ENCODE measurements at regions not wholly inside any gene's neighbourhood (a gene's known extent, or its start where the extent isn't known, plus 50 kb on each side); places are given as distances from the start of the nearest gene placed in this dataset.

DNA sequence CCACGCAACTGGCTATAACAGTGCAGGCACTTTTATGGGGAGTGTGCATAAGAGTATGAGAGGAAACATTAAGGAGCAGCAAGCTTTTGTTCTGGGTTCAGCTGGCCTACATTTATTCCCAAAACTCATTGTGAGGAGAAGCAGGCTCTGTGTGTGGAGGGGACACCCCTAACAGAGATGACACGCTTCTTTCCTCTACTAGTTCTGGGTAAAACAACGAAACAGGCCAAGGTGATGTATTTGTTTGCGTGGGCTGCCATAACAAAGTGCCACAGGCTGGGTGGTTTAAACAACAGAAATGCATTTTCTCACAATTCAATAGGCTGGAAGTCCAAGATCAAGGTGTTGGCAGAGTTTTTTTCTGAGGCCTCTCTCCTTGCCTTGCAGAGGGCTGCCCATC is 488.6 kb downstream of the MID1IP1 start:
- intact Hi-C loops (cut with DNase I): loop anchor here in 1 of 4 donors (5.0 kb wide), 1 partner anchor 1892 kb away; no protein-coding TSS in a partner anchor
- no peak overlapping the region for H3K4me3 ChIP-seq
- no peaks in the 10 kb centered on the region for H3K36me3 ChIP-seq
- H3K27me3 ChIP-seq: no peaks in the 10 kb centered on the region
- H3K4me1 ChIP-seq (ENCODE audit: insufficient read depth): no peaks in the 10 kb centered on the region
- no peaks in the 10 kb centered on the region for H3K9me3 ChIP-seq
- 84 to 90% (median 87%) methylated on average over 4 of the region's 4 CpGs for WGBS, 3 donors
- no peak for DNase-seq
- TF ChIP-seq, protein P1, sequence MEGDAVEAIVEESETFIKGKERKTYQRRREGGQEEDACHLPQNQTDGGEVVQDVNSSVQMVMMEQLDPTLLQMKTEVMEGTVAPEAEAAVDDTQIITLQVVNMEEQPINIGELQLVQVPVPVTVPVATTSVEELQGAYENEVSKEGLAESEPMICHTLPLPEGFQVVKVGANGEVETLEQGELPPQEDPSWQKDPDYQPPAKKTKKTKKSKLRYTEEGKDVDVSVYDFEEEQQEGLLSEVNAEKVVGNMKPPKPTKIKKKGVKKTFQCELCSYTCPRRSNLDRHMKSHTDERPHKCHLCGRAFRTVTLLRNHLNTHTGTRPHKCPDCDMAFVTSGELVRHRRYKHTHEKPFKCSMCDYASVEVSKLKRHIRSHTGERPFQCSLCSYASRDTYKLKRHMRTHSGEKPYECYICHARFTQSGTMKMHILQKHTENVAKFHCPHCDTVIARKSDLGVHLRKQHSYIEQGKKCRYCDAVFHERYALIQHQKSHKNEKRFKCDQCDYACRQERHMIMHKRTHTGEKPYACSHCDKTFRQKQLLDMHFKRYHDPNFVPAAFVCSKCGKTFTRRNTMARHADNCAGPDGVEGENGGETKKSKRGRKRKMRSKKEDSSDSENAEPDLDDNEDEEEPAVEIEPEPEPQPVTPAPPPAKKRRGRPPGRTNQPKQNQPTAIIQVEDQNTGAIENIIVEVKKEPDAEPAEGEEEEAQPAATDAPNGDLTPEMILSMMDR (IDR thresholded peaks at IDR 0.05): no peak
- TF ChIP-seq POLR2A (IDR thresholded peaks at IDR 0.05) (no peak), EP300 (IDR thresholded peaks at IDR 0.05) (no peak)
- no peak overlapping the region for H3K27ac ChIP-seq

GRCh38 chrX:39293203-39293602 is 491.9 kb downstream of the MID1IP1 start:
- Histone ChIP-seq H3K36me3 (no peaks in the 10 kb centered on the region), H3K9me3 (no peaks in the 10 kb centered on the region), H3K4me1 (ENCODE audit: insufficient read depth) (no peaks in the 10 kb centered on the region), H3K4me3 (no peak overlapping the region), H3K27ac (no peak overlapping the region), H3K27me3 (no peaks in the 10 kb centered on the region)
- intact Hi-C loops (cut with DNase I): no loop called here
- 68 to 76% (median 75%) methylated on average over 3 of the region's 3 CpGs for WGBS, 3 donors
- DNase-seq: no peak
- TF ChIP-seq, protein P1 (IDR thresholded peaks at IDR 0.05): no peak
- no peak for TF ChIP-seq POLR2A (IDR thresholded peaks at IDR 0.05)
- no peak for TF ChIP-seq EP300 (IDR thresholded peaks at IDR 0.05)

- Histone ChIP-seq H3K9me3 (no peaks in the 10 kb centered on the region), H3K4me1 (ENCODE audit: insufficient read depth) (no peaks in the 10 kb centered on the region), H3K4me3 (no peak overlapping the region), H3K27me3 (no peaks in the 10 kb centered on the region), H3K36me3 (no peaks in the 10 kb centered on the region), H3K27ac (no peak overlapping the region)
- intact Hi-C loops (cut with DNase I): no loop called here
- WGBS, 3 donors: 73 to 87% (median 73%) methylated on average over 5 of the region's 5 CpGs
- DNase-seq: no peak
- TF ChIP-seq EP300 (IDR thresholded peaks at IDR 0.05): no peak
- TF ChIP-seq, protein P1 (IDR thresholded peaks at IDR 0.05): no peak
- no peak for TF ChIP-seq POLR2A (IDR thresholded peaks at IDR 0.05)
Measured at GRCh38 chrX:39296472-39296871, 495.2 kb downstream of the MID1IP1 start.

- H3K4me1 ChIP-seq (ENCODE audit: insufficient read depth): no peaks in the 10 kb centered on the region
- H3K36me3 ChIP-seq: no peaks in the 10 kb centered on the region
- WGBS, 3 donors: 84 to 96% (median 93%) methylated on average over 2 of the region's 2 CpGs
- TF ChIP-seq, protein P1 (IDR thresholded peaks at IDR 0.05): no peak
- no peak for TF ChIP-seq POLR2A (IDR thresholded peaks at IDR 0.05)
- no peak for TF ChIP-seq EP300 (IDR thresholded peaks at IDR 0.05)
- intact Hi-C loops (cut with DNase I): no loop called here
- no peak overlapping the region for H3K27ac ChIP-seq
- no peaks in the 10 kb centered on the region for H3K9me3 ChIP-seq
- no peak overlapping the region for H3K4me3 ChIP-seq
- no peak for DNase-seq
- H3K27me3 ChIP-seq: no peaks in the 10 kb centered on the region
Measured at GRCh38 chrX:39298821-39299220, 497.6 kb downstream of the MID1IP1 start.

All from ovary (tissue), 7 donors.